HepG2 (cell line): ENCODE measurements at regions not wholly inside any gene's neighbourhood (a gene's known extent, or its start where the extent isn't known, plus 50 kb on each side); places are given as distances from the start of the nearest gene placed in this dataset.

ENCODE experiments used
- CCAR2 ChIP-seq: fragments of 200-400 bp; formaldehyde crosslinking; optimal IDR thresholded peaks from 2 replicates; pipeline ENCODE3; 2018; ENCODE audit warnings: low read depth, mild to moderate bottlenecking, low read length, moderate library complexity
- KDM5A ChIP-seq: fragments of 200-600 bp; sonication (generic); IDR thresholded peaks from 2 replicates; pipeline ENCODE4 v1.7.0; 2018; ENCODE audit warnings: antibody characterized with exemption, mild to moderate bottlenecking, low read length, borderline replicate concordance
- NR2C2 ChIP-seq: sonication (generic); formaldehyde crosslinking; IDR thresholded peaks from 2 replicates; pipeline ENCODE4 v1.4.0; 2020; ENCODE audit warnings: missing genetic modification reagents, mild to moderate bottlenecking, moderate library complexity, borderline replicate concordance
- NR2F2 ChIP-seq: IDR thresholded peaks from 2 replicates; pipeline ENCODE4 v1.6.1; 2012; ENCODE audit warnings: low read depth, inconsistent platforms, borderline replicate concordance
- PTBP1 ChIP-seq: fragments of 200-400 bp; formaldehyde crosslinking; IDR thresholded peaks from 2 replicates; pipeline ENCODE4 v1.6.1; 2018; ENCODE audit warnings: low read length, low read depth; ENCODE audit not compliant: poor library complexity, severe bottlenecking
- RNF2 ChIP-seq: fragments of 450-650 bp; conservative IDR thresholded peaks from 2 replicates; pipeline ENCODE4 v1.6.1; 2016; ENCODE audit warnings: low read depth
- TRIM24 ChIP-seq: sonication (generic); formaldehyde crosslinking; IDR thresholded peaks from 2 replicates; pipeline ENCODE4 v1.8.0; 2022; ENCODE audit warnings: mild to moderate bottlenecking, missing genetic modification reagents
- ZKSCAN1 ChIP-seq: fragments of 150-350 bp; IDR thresholded peaks from 2 replicates; pipeline ENCODE4 v1.6.1; 2014; ENCODE audit warnings: low read length
- ZNF296 ChIP-seq: sonication (generic); formaldehyde crosslinking; conservative IDR thresholded peaks from 2 replicates; pipeline ENCODE4 v1.5.0; 2020; ENCODE audit warnings: mild to moderate bottlenecking, missing genetic modification reagents
- TF ChIP-seq, protein P1 (sequence below): IDR thresholded peaks from 2 replicates; pipeline ENCODE4 v1.6.1; 2016; ENCODE audit warnings: low read depth, borderline replicate concordance
- TF ChIP-seq, protein P2 (sequence below): sonication (generic); formaldehyde crosslinking; IDR thresholded peaks from 2 replicates; pipeline ENCODE4 v1.4.0; 2020; ENCODE audit warnings: missing genetic modification reagents
- TF ChIP-seq, protein P3 (sequence below): sonication (generic); formaldehyde crosslinking; conservative IDR thresholded peaks from 2 replicates; pipeline ENCODE4 v1.4.0; 2020; ENCODE audit warnings: missing genetic modification reagents
- TF ChIP-seq, protein P4 (sequence below): sonication (generic); formaldehyde crosslinking; IDR thresholded peaks from 2 replicates; pipeline ENCODE4 v1.5.0; 2020; ENCODE audit warnings: missing genetic modification reagents
- TF ChIP-seq, protein P5 (sequence below): sonication (generic); formaldehyde crosslinking; IDR thresholded peaks from 2 replicates; pipeline ENCODE4 v1.4.0; 2020; ENCODE audit warnings: mild to moderate bottlenecking, missing genetic modification reagents
- TF ChIP-seq, protein P6 (sequence below): sonication (generic); formaldehyde crosslinking; IDR thresholded peaks from 2 replicates; pipeline ENCODE4 v1.4.0; 2020; ENCODE audit warnings: missing genetic modification reagents
- TF ChIP-seq, protein P7 (sequence below): sonication (generic); formaldehyde crosslinking; conservative IDR thresholded peaks from 2 replicates; pipeline ENCODE4 v1.8.0; 2022; ENCODE audit warnings: mild to moderate bottlenecking, moderate library complexity, missing genetic modification reagents

DNA sequence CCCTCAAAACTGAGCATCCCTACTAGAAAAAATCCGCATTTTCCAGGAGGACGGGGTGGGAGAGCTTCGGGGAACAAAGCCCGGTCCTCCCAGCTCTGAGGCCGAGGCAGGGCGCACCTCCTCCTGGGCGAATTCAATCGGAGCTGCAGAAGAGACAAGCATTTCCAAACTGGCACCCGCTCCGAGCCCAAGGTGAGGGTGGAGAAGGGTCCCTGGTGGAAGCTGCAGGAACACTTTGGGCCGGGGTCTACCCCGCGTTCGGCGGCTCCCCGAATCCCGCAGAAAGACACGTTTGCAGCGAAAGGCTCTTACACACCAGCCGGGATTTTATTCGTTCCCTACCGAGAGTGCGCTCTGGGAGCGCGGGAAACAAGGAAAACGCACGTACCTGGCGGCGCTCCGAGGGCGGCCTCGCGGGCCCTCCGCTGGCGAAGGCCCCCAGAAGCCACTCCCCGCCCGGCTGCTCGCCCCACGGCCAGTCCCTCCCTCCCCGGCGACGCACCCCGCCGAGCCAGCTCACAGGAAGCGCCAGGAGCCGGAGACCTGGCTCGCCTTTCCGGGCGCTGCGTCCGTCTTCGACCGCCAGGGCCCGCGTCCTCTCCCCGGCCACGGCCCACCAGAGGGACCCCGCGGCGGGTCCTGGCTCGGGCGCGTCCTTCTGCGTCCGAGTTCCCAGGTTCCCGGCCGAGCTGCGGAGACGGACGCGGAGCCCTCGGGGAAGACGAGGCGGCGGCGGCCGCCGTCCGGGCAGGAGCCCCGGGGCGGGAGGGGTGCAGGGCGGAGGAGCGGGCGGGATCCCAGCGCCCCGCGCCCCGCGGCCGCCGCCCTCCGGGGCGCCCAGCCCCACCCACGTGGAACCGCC lies 49.8 kb upstream of the BAHCC1 start (continued):
- TF ChIP-seq ZKSCAN1 = no peak
- no peak for TF ChIP-seq TRIM24
- TF ChIP-seq NR2C2 = no peak
- TF ChIP-seq CCAR2 = no peak
- TF ChIP-seq, protein P1, sequence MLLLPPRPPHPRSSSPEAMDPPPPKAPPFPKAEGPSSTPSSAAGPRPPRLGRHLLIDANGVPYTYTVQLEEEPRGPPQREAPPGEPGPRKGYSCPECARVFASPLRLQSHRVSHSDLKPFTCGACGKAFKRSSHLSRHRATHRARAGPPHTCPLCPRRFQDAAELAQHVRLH = peak; percentile 78; the same call in 1 of the 2 replicates
- peak; percentile 27 for TF ChIP-seq PTBP1
- TF ChIP-seq, protein P2, sequence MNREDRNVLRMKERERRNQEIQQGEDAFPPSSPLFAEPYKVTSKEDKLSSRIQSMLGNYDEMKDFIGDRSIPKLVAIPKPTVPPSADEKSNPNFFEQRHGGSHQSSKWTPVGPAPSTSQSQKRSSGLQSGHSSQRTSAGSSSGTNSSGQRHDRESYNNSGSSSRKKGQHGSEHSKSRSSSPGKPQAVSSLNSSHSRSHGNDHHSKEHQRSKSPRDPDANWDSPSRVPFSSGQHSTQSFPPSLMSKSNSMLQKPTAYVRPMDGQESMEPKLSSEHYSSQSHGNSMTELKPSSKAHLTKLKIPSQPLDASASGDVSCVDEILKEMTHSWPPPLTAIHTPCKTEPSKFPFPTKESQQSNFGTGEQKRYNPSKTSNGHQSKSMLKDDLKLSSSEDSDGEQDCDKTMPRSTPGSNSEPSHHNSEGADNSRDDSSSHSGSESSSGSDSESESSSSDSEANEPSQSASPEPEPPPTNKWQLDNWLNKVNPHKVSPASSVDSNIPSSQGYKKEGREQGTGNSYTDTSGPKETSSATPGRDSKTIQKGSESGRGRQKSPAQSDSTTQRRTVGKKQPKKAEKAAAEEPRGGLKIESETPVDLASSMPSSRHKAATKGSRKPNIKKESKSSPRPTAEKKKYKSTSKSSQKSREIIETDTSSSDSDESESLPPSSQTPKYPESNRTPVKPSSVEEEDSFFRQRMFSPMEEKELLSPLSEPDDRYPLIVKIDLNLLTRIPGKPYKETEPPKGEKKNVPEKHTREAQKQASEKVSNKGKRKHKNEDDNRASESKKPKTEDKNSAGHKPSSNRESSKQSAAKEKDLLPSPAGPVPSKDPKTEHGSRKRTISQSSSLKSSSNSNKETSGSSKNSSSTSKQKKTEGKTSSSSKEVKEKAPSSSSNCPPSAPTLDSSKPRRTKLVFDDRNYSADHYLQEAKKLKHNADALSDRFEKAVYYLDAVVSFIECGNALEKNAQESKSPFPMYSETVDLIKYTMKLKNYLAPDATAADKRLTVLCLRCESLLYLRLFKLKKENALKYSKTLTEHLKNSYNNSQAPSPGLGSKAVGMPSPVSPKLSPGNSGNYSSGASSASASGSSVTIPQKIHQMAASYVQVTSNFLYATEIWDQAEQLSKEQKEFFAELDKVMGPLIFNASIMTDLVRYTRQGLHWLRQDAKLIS = no peak; the same call in 1 of the 2 replicates
- no peak for TF ChIP-seq KDM5A
- TF ChIP-seq, protein P3, sequence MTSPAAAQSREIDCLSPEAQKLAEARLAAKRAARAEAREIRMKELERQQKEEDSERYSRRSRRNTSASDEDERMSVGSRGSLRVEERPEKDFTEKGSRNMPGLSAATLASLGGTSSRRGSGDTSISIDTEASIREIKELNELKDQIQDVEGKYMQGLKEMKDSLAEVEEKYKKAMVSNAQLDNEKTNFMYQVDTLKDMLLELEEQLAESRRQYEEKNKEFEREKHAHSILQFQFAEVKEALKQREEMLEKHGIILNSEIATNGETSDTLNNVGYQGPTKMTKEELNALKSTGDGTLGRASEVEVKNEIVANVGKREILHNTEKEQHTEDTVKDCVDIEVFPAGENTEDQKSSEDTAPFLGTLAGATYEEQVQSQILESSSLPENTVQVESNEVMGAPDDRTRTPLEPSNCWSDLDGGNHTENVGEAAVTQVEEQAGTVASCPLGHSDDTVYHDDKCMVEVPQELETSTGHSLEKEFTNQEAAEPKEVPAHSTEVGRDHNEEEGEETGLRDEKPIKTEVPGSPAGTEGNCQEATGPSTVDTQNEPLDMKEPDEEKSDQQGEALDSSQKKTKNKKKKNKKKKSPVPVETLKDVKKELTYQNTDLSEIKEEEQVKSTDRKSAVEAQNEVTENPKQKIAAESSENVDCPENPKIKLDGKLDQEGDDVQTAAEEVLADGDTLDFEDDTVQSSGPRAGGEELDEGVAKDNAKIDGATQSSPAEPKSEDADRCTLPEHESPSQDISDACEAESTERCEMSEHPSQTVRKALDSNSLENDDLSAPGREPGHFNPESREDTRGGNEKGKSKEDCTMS (CRISPR knock-in tag) = no peak
- TF ChIP-seq ZNF296 = no peak
- TF ChIP-seq, protein P4, sequence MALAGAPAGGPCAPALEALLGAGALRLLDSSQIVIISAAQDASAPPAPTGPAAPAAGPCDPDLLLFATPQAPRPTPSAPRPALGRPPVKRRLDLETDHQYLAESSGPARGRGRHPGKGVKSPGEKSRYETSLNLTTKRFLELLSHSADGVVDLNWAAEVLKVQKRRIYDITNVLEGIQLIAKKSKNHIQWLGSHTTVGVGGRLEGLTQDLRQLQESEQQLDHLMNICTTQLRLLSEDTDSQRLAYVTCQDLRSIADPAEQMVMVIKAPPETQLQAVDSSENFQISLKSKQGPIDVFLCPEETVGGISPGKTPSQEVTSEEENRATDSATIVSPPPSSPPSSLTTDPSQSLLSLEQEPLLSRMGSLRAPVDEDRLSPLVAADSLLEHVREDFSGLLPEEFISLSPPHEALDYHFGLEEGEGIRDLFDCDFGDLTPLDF (CRISPR knock-in tag) = peak; percentile 17; the same call in 1 of the 2 replicates
- TF ChIP-seq, protein P5, sequence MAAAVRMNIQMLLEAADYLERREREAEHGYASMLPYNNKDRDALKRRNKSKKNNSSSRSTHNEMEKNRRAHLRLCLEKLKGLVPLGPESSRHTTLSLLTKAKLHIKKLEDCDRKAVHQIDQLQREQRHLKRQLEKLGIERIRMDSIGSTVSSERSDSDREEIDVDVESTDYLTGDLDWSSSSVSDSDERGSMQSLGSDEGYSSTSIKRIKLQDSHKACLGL = peak; percentile 68; the same call in 1 of the 2 replicates
- TF ChIP-seq, protein P6, sequence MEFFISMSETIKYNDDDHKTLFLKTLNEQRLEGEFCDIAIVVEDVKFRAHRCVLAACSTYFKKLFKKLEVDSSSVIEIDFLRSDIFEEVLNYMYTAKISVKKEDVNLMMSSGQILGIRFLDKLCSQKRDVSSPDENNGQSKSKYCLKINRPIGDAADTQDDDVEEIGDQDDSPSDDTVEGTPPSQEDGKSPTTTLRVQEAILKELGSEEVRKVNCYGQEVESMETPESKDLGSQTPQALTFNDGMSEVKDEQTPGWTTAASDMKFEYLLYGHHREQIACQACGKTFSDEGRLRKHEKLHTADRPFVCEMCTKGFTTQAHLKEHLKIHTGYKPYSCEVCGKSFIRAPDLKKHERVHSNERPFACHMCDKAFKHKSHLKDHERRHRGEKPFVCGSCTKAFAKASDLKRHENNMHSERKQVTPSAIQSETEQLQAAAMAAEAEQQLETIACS = peak; percentile 34; the same call in 1 of the 2 replicates
- TF ChIP-seq, protein P7, sequence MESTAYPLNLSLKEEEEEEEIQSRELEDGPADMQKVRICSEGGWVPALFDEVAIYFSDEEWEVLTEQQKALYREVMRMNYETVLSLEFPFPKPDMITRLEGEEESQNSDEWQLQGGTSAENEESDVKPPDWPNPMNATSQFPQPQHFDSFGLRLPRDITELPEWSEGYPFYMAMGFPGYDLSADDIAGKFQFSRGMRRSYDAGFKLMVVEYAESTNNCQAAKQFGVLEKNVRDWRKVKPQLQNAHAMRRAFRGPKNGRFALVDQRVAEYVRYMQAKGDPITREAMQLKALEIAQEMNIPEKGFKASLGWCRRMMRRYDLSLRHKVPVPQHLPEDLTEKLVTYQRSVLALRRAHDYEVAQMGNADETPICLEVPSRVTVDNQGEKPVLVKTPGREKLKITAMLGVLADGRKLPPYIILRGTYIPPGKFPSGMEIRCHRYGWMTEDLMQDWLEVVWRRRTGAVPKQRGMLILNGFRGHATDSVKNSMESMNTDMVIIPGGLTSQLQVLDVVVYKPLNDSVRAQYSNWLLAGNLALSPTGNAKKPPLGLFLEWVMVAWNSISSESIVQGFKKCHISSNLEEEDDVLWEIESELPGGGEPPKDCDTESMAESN = 0 out of 2 replicates have a peak, but pooled peaks have one; percentile 20
- TF ChIP-seq RNF2 = peak; percentile 85
- TF ChIP-seq NR2F2 = no peak; the same call in 1 of the 2 replicates
